ENCODE measurements at regions not wholly inside any gene's neighbourhood (a gene's known extent, or its start where the extent isn't known, plus 50 kb on each side); places are given as distances from the start of the nearest gene placed in this dataset.

DNA sequence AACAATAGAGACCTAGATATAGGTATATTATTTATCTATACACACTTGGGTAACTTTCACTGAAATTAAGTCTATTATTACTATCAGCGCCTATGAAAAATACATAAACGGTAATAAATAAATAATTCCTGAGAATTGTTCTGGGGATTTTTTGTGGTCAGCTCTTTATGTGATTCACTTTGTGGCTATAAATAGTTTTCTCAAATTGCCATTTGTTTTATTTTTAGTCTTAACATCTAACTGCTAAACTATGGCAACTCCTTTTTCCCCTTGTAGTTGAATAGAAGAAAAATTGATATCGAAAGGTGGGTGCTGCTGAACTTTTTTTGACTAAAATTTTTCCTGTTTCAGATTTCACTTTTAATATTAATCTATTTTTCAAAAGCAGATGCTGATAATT, 189.0 kb downstream of the VGLL3 start:
- Histone ChIP-seq H3K27me3 (ENCODE audit: insufficient read depth, poor library complexity, severe bottlenecking) (no peaks in the 10 kb centered on the region), H3K4me3 (replicated peaks; ENCODE audit: insufficient read depth, low read length) (no peak overlapping the region), H3K27ac (replicated peaks) (no peak overlapping the region)
- TF ChIP-seq, protein P1, sequence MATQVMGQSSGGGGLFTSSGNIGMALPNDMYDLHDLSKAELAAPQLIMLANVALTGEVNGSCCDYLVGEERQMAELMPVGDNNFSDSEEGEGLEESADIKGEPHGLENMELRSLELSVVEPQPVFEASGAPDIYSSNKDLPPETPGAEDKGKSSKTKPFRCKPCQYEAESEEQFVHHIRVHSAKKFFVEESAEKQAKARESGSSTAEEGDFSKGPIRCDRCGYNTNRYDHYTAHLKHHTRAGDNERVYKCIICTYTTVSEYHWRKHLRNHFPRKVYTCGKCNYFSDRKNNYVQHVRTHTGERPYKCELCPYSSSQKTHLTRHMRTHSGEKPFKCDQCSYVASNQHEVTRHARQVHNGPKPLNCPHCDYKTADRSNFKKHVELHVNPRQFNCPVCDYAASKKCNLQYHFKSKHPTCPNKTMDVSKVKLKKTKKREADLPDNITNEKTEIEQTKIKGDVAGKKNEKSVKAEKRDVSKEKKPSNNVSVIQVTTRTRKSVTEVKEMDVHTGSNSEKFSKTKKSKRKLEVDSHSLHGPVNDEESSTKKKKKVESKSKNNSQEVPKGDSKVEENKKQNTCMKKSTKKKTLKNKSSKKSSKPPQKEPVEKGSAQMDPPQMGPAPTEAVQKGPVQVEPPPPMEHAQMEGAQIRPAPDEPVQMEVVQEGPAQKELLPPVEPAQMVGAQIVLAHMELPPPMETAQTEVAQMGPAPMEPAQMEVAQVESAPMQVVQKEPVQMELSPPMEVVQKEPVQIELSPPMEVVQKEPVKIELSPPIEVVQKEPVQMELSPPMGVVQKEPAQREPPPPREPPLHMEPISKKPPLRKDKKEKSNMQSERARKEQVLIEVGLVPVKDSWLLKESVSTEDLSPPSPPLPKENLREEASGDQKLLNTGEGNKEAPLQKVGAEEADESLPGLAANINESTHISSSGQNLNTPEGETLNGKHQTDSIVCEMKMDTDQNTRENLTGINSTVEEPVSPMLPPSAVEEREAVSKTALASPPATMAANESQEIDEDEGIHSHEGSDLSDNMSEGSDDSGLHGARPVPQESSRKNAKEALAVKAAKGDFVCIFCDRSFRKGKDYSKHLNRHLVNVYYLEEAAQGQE (IDR thresholded peaks at IDR 0.05; ENCODE audit: insufficient replicate concordance, low read depth), result no peak
- TF ChIP-seq GABPA (IDR thresholded peaks at IDR 0.05; ENCODE audit: low read depth) (no peak), CTCF (IDR thresholded peaks at IDR 0.05; ENCODE audit: insufficient read depth, low read length) (no peak), SPI1 (IDR thresholded peaks at IDR 0.05; ENCODE audit: borderline replicate concordance, low read depth) (no peak), POLR2AphosphoS5 (IDR thresholded peaks at IDR 0.05; ENCODE audit: low read depth) (no peak)
- DNase-seq (ENCODE audit: low read depth in 1 of 2, low spot score in 1 of 2), result no peak

DNA sequence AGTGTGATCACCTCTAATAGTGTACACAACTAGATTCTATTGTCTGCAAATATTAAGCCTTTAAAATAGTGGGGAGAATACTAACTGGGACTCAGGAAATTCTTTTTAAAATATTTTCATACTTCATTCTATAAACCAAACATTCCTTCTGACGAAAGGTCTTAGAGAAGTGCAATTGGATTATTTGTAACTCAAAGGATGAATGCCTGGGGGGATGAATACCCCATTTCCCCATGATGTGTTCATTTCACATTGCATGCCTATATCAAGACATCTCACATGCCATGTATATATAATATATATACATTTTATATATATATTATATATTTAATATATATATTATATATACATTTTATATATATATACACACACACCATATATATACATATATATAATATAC, 189.9 kb downstream of the VGLL3 start:
- Histone ChIP-seq H3K4me3 (replicated peaks; ENCODE audit: insufficient read depth, low read length) (no peak overlapping the region), H3K27ac (replicated peaks) (no peak overlapping the region), H3K27me3 (ENCODE audit: insufficient read depth, poor library complexity, severe bottlenecking) (no peaks in the 10 kb centered on the region)
- no peak for TF ChIP-seq POLR2AphosphoS5 (IDR thresholded peaks at IDR 0.05; ENCODE audit: low read depth)
- no peak for TF ChIP-seq CTCF (IDR thresholded peaks at IDR 0.05; ENCODE audit: insufficient read depth, low read length)
- TF ChIP-seq, protein P1 (IDR thresholded peaks at IDR 0.05; ENCODE audit: insufficient replicate concordance, low read depth), result no peak
- TF ChIP-seq GABPA (IDR thresholded peaks at IDR 0.05; ENCODE audit: low read depth), result no peak
- no peak for TF ChIP-seq SPI1 (IDR thresholded peaks at IDR 0.05; ENCODE audit: borderline replicate concordance, low read depth)
- no peak for DNase-seq (ENCODE audit: low read depth in 1 of 2, low spot score in 1 of 2)

DNA sequence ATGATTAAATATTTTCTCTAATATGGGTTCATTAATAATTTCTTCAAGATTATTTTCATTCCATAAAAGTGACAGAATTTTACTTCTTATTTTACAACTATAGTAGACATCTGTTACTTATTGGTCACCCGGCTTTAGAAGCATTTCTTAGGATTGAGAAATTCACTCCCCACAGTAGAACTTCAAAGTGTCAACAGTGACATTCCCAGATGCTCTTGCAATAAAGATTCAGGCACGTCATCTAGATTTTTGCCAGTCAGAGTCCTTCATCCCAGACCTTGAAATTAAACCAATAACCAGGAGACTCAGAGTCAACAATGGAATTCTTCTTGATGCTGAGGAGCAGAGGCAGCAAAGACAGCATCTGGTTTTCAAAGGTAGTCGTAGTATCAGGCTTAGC, 190.8 kb downstream of the VGLL3 start:
- no peak for DNase-seq (ENCODE audit: low read depth in 1 of 2, low spot score in 1 of 2)
- Histone ChIP-seq H3K4me3 (replicated peaks; ENCODE audit: insufficient read depth, low read length) (no peak overlapping the region), H3K27me3 (ENCODE audit: insufficient read depth, poor library complexity, severe bottlenecking) (no peaks in the 10 kb centered on the region), H3K27ac (replicated peaks) (no peak overlapping the region)
- TF ChIP-seq, protein P1 (IDR thresholded peaks at IDR 0.05; ENCODE audit: insufficient replicate concordance, low read depth), result no peak
- TF ChIP-seq CTCF (IDR thresholded peaks at IDR 0.05; ENCODE audit: insufficient read depth, low read length) (no peak), SPI1 (IDR thresholded peaks at IDR 0.05; ENCODE audit: borderline replicate concordance, low read depth) (no peak), GABPA (IDR thresholded peaks at IDR 0.05; ENCODE audit: low read depth) (no peak), POLR2AphosphoS5 (IDR thresholded peaks at IDR 0.05; ENCODE audit: low read depth) (no peak)

Data from HL-60 (cell line).